Lower leg skin (tissue), 4 donors: ENCODE measurements at regions not wholly inside any gene's neighbourhood (a gene's known extent, or its start where the extent isn't known, plus 50 kb on each side); places are given as distances from the start of the nearest gene placed in this dataset.

ENCODE experiments used
- DNase-seq, 2 donors: peaks; one replicate each; pipeline ENCODE4 v3.0.0-alpha.2; 2019; ENCODE audit warnings: low spot score in 2 of 2
- H3K4me3 ChIP-seq: fragments of 200-600 bp; sonication (generic); 2 replicates; pipeline ENCODE4 v1.5.1; 2017; ENCODE audit warnings: mild to moderate bottlenecking, low read depth; ENCODE audit not compliant: poor library complexity, severe bottlenecking
- POLR2A ChIP-seq, 2 donors: fragments of 450-650 bp; IDR thresholded peaks; one replicate each; pipeline ENCODE4 v1.6.1; 2016 to 2017; ENCODE audit warnings: antibody characterized with exemption in 2 of 2, mild to moderate bottlenecking in 1 of 2, moderate library complexity in 1 of 2
- WGBS, 2 donors: methylation state at CpG; one replicate each; pipeline ENCODE4 v1.1.5; 2018; 5-methylcytosine and 5-hydroxymethylcytosine counted together
- intact Hi-C: fragments of 100-400 bp; cut with DNase I; formaldehyde crosslinking; loops from one replicate; pipeline ENCODE4 v1.15.0; 2023; ENCODE audit warnings: low total_unique reads
- TF ChIP-seq, protein P1 (sequence below), 3 donors: fragments of 450-650 bp; IDR thresholded peaks; one replicate each; pipeline ENCODE4 v1.5.1; 2016; ENCODE audit warnings: antibody characterized with exemption in 3 of 3, mild to moderate bottlenecking in 3 of 3, moderate library complexity in 2 of 3

DNA sequence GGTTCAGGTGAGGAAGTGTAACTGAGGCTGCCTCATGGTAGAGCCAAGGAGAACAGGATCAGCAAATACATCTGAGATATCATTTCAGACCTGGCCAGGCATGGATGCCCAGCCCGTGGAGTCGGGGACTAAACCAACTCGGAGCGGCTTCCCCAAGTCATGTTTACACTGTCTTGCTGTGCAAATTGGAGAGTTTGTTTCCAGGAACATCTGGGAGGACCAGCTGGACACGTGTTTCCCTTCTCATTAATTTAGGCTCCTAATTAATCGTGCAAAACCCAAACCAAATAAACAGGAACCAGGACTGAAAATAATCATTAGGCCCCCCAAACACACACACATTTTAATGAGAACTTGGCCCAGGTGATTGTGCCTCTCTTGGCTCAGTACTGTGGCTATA lies 70.9 kb upstream of the SALL1 start:
- no peak for DNase-seq
- intact Hi-C loops, result no loop called here
- no peak overlapping the region for H3K4me3 ChIP-seq
- WGBS, 2 donors, result 78 to 84% methylated on average over 6 of the region's 6 CpGs
- no peak for TF ChIP-seq POLR2A (IDR thresholded peaks at IDR 0.05)
- TF ChIP-seq, protein P1, sequence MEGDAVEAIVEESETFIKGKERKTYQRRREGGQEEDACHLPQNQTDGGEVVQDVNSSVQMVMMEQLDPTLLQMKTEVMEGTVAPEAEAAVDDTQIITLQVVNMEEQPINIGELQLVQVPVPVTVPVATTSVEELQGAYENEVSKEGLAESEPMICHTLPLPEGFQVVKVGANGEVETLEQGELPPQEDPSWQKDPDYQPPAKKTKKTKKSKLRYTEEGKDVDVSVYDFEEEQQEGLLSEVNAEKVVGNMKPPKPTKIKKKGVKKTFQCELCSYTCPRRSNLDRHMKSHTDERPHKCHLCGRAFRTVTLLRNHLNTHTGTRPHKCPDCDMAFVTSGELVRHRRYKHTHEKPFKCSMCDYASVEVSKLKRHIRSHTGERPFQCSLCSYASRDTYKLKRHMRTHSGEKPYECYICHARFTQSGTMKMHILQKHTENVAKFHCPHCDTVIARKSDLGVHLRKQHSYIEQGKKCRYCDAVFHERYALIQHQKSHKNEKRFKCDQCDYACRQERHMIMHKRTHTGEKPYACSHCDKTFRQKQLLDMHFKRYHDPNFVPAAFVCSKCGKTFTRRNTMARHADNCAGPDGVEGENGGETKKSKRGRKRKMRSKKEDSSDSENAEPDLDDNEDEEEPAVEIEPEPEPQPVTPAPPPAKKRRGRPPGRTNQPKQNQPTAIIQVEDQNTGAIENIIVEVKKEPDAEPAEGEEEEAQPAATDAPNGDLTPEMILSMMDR (IDR thresholded peaks at IDR 0.05), result no peak

DNA sequence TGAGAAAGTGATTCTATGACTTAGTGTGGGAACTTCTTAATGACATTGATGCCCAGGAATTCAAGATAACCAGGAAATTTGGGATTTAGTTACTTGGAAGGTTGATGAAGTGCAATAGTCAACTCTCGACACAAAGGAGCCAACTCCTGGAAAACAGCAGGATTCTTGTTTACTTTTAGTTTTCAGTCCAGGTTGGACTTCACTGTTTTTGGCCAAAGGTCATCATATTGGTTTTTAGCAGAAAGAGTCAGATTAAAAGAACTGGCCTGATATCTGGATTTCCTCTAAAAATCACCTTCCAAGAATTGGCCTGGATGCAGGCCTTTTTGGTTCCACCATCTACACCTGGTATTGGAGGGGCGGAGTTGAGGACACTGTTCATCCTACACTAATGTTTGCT lies 60.1 kb upstream of the SALL1 start:
- 83 to 85% methylated on average over 2 of the region's 2 CpGs for WGBS, 2 donors
- DNase-seq, result no peak
- TF ChIP-seq, protein P1 (IDR thresholded peaks at IDR 0.05), result no peak
- TF ChIP-seq POLR2A (IDR thresholded peaks at IDR 0.05), result no peak
- intact Hi-C loops, result no loop called here
- no peak overlapping the region for H3K4me3 ChIP-seq

DNA sequence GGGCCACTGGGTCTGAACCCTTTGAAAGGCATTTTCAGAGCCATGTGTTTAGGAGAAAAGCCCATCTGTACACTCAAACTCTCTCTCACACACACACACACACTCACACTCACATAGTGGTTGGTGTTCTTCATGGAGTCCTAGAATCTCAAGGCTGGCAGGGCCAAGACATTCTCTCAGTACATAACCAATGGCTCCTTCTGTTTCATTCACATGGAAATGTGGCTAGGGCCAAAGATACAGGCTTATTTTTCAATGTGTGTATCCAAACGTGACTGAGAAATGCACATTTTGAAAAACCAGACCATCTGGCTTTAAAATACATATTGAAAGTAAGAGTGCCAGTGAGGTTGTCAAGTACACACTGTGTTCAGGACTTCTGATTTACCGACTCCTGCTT lies 59.0 kb upstream of the SALL1 start:
- no peak for DNase-seq
- H3K4me3 ChIP-seq, result no peak overlapping the region
- no peak for TF ChIP-seq POLR2A (IDR thresholded peaks at IDR 0.05)
- TF ChIP-seq, protein P1 (IDR thresholded peaks at IDR 0.05), result no peak
- WGBS, 2 donors, result 65 to 80% methylated on average over 2 of the region's 2 CpGs
- intact Hi-C loops, result no loop called here

DNA sequence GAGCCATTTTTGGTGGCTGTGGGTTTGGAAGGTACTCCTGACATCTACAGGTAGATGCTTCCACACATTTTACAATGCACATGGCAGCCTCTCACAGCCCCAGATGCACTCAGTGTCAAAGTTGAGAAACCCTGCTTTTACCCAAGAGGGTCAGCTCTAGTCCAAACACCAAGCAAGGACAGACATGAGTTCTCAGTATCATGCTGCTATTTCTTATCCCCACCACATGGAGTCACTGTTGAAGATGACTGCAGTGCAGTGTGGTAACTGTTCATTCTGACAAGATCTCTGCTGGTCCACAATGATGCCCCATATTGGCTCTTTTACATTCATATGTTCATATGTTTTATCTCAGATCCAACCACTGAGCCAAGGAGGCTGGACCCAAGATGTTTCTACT lies 50.5 kb upstream of the SALL1 start:
- no peak overlapping the region for H3K4me3 ChIP-seq
- intact Hi-C loops, result no loop called here
- no peak for DNase-seq
- TF ChIP-seq POLR2A (IDR thresholded peaks at IDR 0.05), result no peak
- TF ChIP-seq, protein P1 (IDR thresholded peaks at IDR 0.05), result no peak
